H9 (cell line): ENCODE measurements at regions not wholly inside any gene's neighbourhood (a gene's known extent, or its start where the extent isn't known, plus 50 kb on each side); places are given as distances from the start of the nearest gene placed in this dataset.

ENCODE experiments used
- DNase-seq: peaks from one replicate; pipeline ENCODE4 v3.0.0-alpha.2; 2017
- H2AFZ ChIP-seq: one replicate; pipeline ENCODE4 v1.6.1; 2013; ENCODE audit warnings: mild to moderate bottlenecking, low read length, control low read depth, moderate library complexity
- H2AK5ac ChIP-seq: 2 replicates; pipeline ENCODE4 v1.6.1; 2013; ENCODE audit warnings: low read length, control low read depth, mixed read lengths; ENCODE audit not compliant: insufficient read length
- H2BK120ac ChIP-seq: one replicate; pipeline ENCODE4 v1.6.1; 2013; ENCODE audit warnings: low read depth, mild to moderate bottlenecking, low read length, control low read depth, inconsistent platforms; ENCODE audit not compliant: poor library complexity, severe bottlenecking
- H2BK12ac ChIP-seq: 2 replicates; pipeline ENCODE4 v1.6.1; 2013; ENCODE audit warnings: low read length, control low read depth, mixed read lengths, low read depth; ENCODE audit not compliant: insufficient read length
- H2BK15ac ChIP-seq: 2 replicates; pipeline ENCODE4 v1.6.1; 2013; ENCODE audit warnings: low read depth, low read length, control low read depth
- H2BK20ac ChIP-seq: one replicate; pipeline ENCODE4 v1.6.1; 2013; ENCODE audit warnings: low read depth, mild to moderate bottlenecking, low read length, control low read depth, inconsistent platforms; ENCODE audit not compliant: poor library complexity, severe bottlenecking
- H2BK5ac ChIP-seq: 2 replicates; pipeline ENCODE4 v1.6.1; 2013; ENCODE audit warnings: low read length, control low read depth, mixed read lengths; ENCODE audit not compliant: insufficient read length
- H3K14ac ChIP-seq: 2 replicates; pipeline ENCODE4 v1.6.1; 2013; ENCODE audit warnings: low read length, control low read depth; ENCODE audit not compliant: insufficient read depth
- H3K18ac ChIP-seq: 2 replicates; pipeline ENCODE4 v1.6.1; 2013; ENCODE audit warnings: low read depth, mild to moderate bottlenecking, mixed read lengths, low read length, control low read depth; ENCODE audit not compliant: insufficient read length
- H3K23ac ChIP-seq: 2 replicates; pipeline ENCODE4 v1.6.1; 2013; ENCODE audit warnings: low read length, control low read depth, mixed read lengths, low read depth; ENCODE audit not compliant: insufficient read length
- H3K23me2 ChIP-seq: 2 replicates; pipeline ENCODE4 v1.6.1; 2013; ENCODE audit warnings: low read depth, mild to moderate bottlenecking, mixed read lengths, low read length, control low read depth; ENCODE audit not compliant: insufficient read length, poor library complexity, severe bottlenecking
- H3K27ac ChIP-seq: 2 replicates; pipeline ENCODE4 v1.5.1; 2013; ENCODE audit warnings: low read length, control low read depth, mixed read lengths, low read depth; ENCODE audit not compliant: insufficient read length
- H3K27me3 ChIP-seq: 2 replicates; pipeline ENCODE4 v1.6.1; 2013; ENCODE audit warnings: low read length, control low read depth, inconsistent platforms; ENCODE audit not compliant: insufficient read depth
- H3K4ac ChIP-seq: 2 replicates; pipeline ENCODE4 v1.6.1; 2013; ENCODE audit warnings: low read depth, mild to moderate bottlenecking, control low read depth, inconsistent platforms, low read length, moderate library complexity
- H3K4me1 ChIP-seq: 2 replicates; pipeline ENCODE4 v1.6.1; 2013; ENCODE audit warnings: low read length, control low read depth, inconsistent platforms; ENCODE audit not compliant: insufficient read depth
- H3K4me2 ChIP-seq: 2 replicates; pipeline ENCODE4 v1.6.1; 2013; ENCODE audit warnings: low read length, control low read depth, mixed read lengths; ENCODE audit not compliant: insufficient read length, insufficient read depth
- H3K56ac ChIP-seq: 2 replicates; pipeline ENCODE4 v1.6.1; 2013; ENCODE audit warnings: low read depth, mild to moderate bottlenecking, mixed read lengths, low read length, control low read depth; ENCODE audit not compliant: insufficient read length
- H3K79me1 ChIP-seq: 2 replicates; pipeline ENCODE4 v1.6.1; 2013; ENCODE audit warnings: low read depth, mild to moderate bottlenecking, moderate library complexity, low read length, control low read depth, inconsistent platforms; ENCODE audit not compliant: insufficient read depth, poor library complexity, severe bottlenecking
- H3K79me2 ChIP-seq: 2 replicates; pipeline ENCODE4 v1.6.1; 2013; ENCODE audit warnings: low read length, control low read depth, inconsistent platforms; ENCODE audit not compliant: insufficient read depth
- H3K9ac ChIP-seq: 2 replicates; pipeline ENCODE4 v1.6.1; 2013; ENCODE audit warnings: low read length, control low read depth, mixed read lengths; ENCODE audit not compliant: insufficient read length; ENCODE audit errors: extremely low read depth
- H3K9me3 ChIP-seq: one replicate; pipeline ENCODE4 v1.6.1; 2013; ENCODE audit warnings: low read depth, low read length, inconsistent platforms; ENCODE audit not compliant: control insufficient read depth
- H3T11ph ChIP-seq: one replicate; pipeline ENCODE4 v1.6.1; 2013; ENCODE audit warnings: mild to moderate bottlenecking, low read length, control low read depth, inconsistent platforms
- H4K20me1 ChIP-seq: one replicate; pipeline ENCODE4 v1.6.1; 2013; ENCODE audit not compliant: control insufficient read depth, insufficient read length, insufficient read depth
- H4K5ac ChIP-seq: 2 replicates; pipeline ENCODE4 v1.6.1; 2013; ENCODE audit warnings: low read depth, mild to moderate bottlenecking, mixed read lengths, low read length, control low read depth; ENCODE audit not compliant: insufficient read length
- H4K8ac ChIP-seq: replicated peaks from 2 replicates; pipeline ENCODE4 v1.6.1; 2013; ENCODE audit warnings: low read length, control low read depth, mixed read lengths, low read depth; ENCODE audit not compliant: insufficient read length
- H4K91ac ChIP-seq: 2 replicates; pipeline ENCODE4 v1.6.1; 2013; ENCODE audit warnings: low read depth, mild to moderate bottlenecking, moderate library complexity, mixed read lengths, low read length, control low read depth; ENCODE audit not compliant: insufficient read length
- H3K27ac Mint-ChIP-seq, 3 experiments: 2 replicates in 2 of 3; 3 replicates in 1 of 3; pipeline ENCODE4 v1.8.0; 2020 to 2021; ENCODE audit warnings: mixed read lengths in 3 of 3, mild to moderate bottlenecking in 1 of 3, moderate library complexity in 1 of 3
- H3K27me3 Mint-ChIP-seq: 2 replicates; pipeline ENCODE4 v1.8.0; 2021; ENCODE audit warnings: low read depth, mild to moderate bottlenecking, moderate library complexity, mixed read lengths
- H3K36me3 Mint-ChIP-seq, 3 experiments: 2 replicates in 2 of 3; 3 replicates in 1 of 3; pipeline ENCODE4 v1.8.0; 2020 to 2021; ENCODE audit warnings: low read depth in 3 of 3, mixed read lengths in 3 of 3; ENCODE audit not compliant: insufficient read depth in 1 of 3
- H3K4me1 Mint-ChIP-seq, 2 experiments: 2 replicates each; pipeline ENCODE4 v1.8.0; 2020; ENCODE audit warnings: mixed read lengths in 2 of 2
- H3K4me3 Mint-ChIP-seq, 2 experiments: 2 replicates in 1 of 2; 3 replicates in 1 of 2; pipeline ENCODE4 v1.8.0; 2020 to 2021; ENCODE audit warnings: mild to moderate bottlenecking in 2 of 2, mixed read lengths in 2 of 2, moderate library complexity in 1 of 2
- H3K9me3 Mint-ChIP-seq, 2 experiments: 2 replicates in 1 of 2; 3 replicates in 1 of 2; pipeline ENCODE4 v1.8.0; 2020; ENCODE audit warnings: mild to moderate bottlenecking in 2 of 2, mixed read lengths in 2 of 2, moderate library complexity in 1 of 2
- WGBS: extraction: QIAGEN DNeasy Blood & Tissue Kit; methylation state at CpG from one replicate; pipeline ENCODE4 v1.1.7; 2013; ENCODE audit warnings: missing lambda C conversion rate, low lambda C conversion rate, mixed read lengths; ENCODE audit not compliant: insufficient read length; ENCODE audit errors: extremely low coverage; 5-methylcytosine and 5-hydroxymethylcytosine counted together
- TF ChIP-seq, protein P1 (sequence below): fragments of 200-600 bp; sonication (generic); conservative IDR thresholded peaks from 3 replicates; pipeline ENCODE4 v1.8.0; 2021; ENCODE audit warnings: antibody characterized with exemption, mild to moderate bottlenecking

DNA sequence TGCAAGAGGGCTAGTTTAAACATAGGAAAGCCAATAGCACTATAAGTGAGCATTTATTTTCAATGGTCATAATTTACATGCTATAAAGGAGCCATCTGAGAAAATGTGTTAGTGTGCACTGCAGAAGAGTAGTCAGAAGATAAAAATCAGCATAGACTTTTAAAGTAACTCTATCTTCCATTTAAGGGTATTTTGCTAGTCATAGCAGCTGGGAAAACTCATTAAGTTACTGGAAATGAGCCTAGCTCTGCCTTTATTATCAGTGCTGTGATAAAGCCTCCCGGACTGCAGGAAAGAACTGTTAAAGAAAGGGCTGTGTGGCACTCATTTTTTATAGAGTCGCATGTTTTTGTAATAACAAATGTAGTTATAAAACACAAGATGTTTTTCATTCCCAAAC lies 825.8 kb upstream of the POM121L12 start:
- WGBS = no CpG with 5 or more reads among the region's 2 CpGs
- H3K27ac Mint-ChIP-seq = no peak overlapping the region
- TF ChIP-seq, protein P1, sequence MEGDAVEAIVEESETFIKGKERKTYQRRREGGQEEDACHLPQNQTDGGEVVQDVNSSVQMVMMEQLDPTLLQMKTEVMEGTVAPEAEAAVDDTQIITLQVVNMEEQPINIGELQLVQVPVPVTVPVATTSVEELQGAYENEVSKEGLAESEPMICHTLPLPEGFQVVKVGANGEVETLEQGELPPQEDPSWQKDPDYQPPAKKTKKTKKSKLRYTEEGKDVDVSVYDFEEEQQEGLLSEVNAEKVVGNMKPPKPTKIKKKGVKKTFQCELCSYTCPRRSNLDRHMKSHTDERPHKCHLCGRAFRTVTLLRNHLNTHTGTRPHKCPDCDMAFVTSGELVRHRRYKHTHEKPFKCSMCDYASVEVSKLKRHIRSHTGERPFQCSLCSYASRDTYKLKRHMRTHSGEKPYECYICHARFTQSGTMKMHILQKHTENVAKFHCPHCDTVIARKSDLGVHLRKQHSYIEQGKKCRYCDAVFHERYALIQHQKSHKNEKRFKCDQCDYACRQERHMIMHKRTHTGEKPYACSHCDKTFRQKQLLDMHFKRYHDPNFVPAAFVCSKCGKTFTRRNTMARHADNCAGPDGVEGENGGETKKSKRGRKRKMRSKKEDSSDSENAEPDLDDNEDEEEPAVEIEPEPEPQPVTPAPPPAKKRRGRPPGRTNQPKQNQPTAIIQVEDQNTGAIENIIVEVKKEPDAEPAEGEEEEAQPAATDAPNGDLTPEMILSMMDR = no peak
- no peak overlapping the region for H3K4me3 Mint-ChIP-seq
- no peaks in the 10 kb centered on the region; a peak in 1 of 5 replicates for H3K9me3 Mint-ChIP-seq
- no peak overlapping the region for H2BK12ac ChIP-seq
- no peaks in the 10 kb centered on the region for H3K79me2 ChIP-seq
- H3K36me3 Mint-ChIP-seq = peaks cover 0 to 6% (median 0%) of the 10 kb centered on the region in 3 experiments; a peak in 3 of 7 replicates
- H3K18ac ChIP-seq = no peak overlapping the region
- no peaks in the 10 kb centered on the region for H3K27me3 Mint-ChIP-seq
- H4K20me1 ChIP-seq = no peaks in the 10 kb centered on the region
- H3K4me2 ChIP-seq = no peak overlapping the region
- no peak overlapping the region for H4K5ac ChIP-seq
- peaks cover 8% of the 10 kb centered on the region in 2 experiments; a peak in 3 of 4 replicates for H3K4me1 Mint-ChIP-seq
- no peak overlapping the region for H2AFZ ChIP-seq
- no peak overlapping the region for H2BK120ac ChIP-seq
- no peak overlapping the region for H3T11ph ChIP-seq
- H3K56ac ChIP-seq = no peak overlapping the region
- no peak overlapping the region for H2AK5ac ChIP-seq
- no peaks in the 10 kb centered on the region for H3K4me1 ChIP-seq
- H3K9me3 ChIP-seq = no peaks in the 10 kb centered on the region
- H3K23me2 ChIP-seq = no peaks in the 10 kb centered on the region
- no peak overlapping the region for H3K23ac ChIP-seq
- H3K9ac ChIP-seq = no peak overlapping the region
- no peak overlapping the region for H4K91ac ChIP-seq
- no peak overlapping the region for H3K27ac ChIP-seq
- H2BK15ac ChIP-seq = no peak overlapping the region
- H3K27me3 ChIP-seq = no peaks in the 10 kb centered on the region
- H2BK20ac ChIP-seq = no peak overlapping the region
- H3K14ac ChIP-seq = no peak overlapping the region
- no peak overlapping the region for H4K8ac ChIP-seq
- DNase-seq = no peak
- H3K79me1 ChIP-seq = no peaks in the 10 kb centered on the region
- no peak overlapping the region for H3K4ac ChIP-seq
- no peak overlapping the region for H2BK5ac ChIP-seq
